ENCODE measurements at regions not wholly inside any gene's neighbourhood (a gene's known extent, or its start where the extent isn't known, plus 50 kb on each side); places are given as distances from the start of the nearest gene placed in this dataset.

DNA sequence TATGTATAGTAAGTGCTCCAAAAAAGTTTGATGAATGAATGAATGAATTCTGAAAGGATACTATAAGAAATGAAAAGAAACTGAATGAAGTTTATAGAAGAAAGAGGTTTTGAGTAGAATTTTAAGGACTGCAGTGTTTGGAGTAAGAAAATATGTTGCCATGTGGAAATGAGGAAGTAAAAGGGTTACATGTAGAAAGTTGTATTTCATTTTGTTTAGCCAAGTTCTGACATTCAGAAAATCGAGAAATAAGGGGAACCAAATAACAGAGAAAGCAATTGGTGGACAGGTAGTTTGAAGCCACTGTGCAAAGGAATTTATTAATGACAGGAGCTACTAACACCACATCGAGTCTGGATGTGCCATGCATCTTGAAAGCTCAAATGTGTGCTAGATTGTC lies 200.7 kb downstream of the SATB1 start:
- TF ChIP-seq, protein P1, sequence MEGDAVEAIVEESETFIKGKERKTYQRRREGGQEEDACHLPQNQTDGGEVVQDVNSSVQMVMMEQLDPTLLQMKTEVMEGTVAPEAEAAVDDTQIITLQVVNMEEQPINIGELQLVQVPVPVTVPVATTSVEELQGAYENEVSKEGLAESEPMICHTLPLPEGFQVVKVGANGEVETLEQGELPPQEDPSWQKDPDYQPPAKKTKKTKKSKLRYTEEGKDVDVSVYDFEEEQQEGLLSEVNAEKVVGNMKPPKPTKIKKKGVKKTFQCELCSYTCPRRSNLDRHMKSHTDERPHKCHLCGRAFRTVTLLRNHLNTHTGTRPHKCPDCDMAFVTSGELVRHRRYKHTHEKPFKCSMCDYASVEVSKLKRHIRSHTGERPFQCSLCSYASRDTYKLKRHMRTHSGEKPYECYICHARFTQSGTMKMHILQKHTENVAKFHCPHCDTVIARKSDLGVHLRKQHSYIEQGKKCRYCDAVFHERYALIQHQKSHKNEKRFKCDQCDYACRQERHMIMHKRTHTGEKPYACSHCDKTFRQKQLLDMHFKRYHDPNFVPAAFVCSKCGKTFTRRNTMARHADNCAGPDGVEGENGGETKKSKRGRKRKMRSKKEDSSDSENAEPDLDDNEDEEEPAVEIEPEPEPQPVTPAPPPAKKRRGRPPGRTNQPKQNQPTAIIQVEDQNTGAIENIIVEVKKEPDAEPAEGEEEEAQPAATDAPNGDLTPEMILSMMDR (IDR thresholded peaks at IDR 0.05) = no peak
- TF ChIP-seq EP300 (IDR thresholded peaks at IDR 0.05) (no peak), POLR2A (IDR thresholded peaks at IDR 0.05) (no peak)

Measured in stomach (tissue), 4 donors.